ENCODE measurements at regions not wholly inside any gene's neighbourhood (a gene's known extent, or its start where the extent isn't known, plus 50 kb on each side); places are given as distances from the start of the nearest gene placed in this dataset.
"Not testable (repeated sequence)": the region's sequence is repeated elsewhere in the genome, so short reads cannot be mapped to it uniquely, and the experiment has no call there.

- DNase-seq: no peak
Observed at GRCh38 chr2:120641366-120641771, 94.3 kb upstream of the GLI2 start.

GRCh38 chr2:120642646-120643045 is 93.0 kb upstream of the GLI2 start:
- DNase-seq: no peak

- DNase-seq: no peak
Observed at GRCh38 chr2:120646994-120647393, 88.7 kb upstream of the GLI2 start.

GRCh38 chr2:120647487-120647886 is 88.2 kb upstream of the GLI2 start:
- no peak for DNase-seq

DNA sequence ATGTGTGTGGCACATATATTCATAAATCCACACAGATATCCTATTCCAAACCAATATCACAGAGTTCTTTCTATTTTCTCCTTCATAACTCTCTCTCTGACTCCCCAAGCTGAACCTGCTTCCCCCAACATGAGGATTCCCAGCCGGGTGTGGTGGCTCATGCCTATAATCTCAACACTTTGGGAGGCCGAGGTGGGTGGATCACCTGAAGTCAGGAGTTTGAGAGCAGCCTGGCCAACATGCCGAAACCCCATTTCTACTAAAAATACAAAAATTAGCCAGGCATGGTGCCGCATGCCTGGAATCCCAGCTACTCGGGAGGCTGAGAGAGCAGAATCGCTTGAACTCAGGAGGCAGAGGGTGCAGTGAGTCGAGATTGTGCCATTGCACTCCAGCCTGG is 86.3 kb upstream of the GLI2 start:
- not testable (repeated sequence) for DNase-seq

GRCh38 chr2:120650022-120650644 is 85.5 kb upstream of the GLI2 start:
- DNase-seq: no peak

GRCh38 chr2:120651818-120652217 is 83.8 kb upstream of the GLI2 start:
- no peak for DNase-seq

DNA sequence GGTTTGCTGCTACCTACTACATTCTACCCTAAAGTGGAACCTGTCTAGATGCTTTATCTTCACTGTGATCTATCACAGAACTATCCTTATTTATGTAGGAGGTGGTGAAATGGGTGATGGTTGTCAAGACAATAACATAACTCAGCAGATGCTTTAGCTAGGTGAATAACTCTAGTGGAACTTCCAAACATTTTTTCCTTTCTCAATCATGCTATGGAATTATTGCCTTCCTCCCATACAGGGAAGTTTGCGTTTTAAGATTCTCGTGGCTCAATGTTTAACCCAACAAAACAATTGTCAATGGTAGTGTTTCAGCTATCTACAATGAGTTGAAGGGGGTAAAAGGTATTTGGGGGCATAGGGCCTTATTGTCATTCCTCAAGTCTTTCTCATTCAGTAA is 82.6 kb upstream of the GLI2 start:
- DNase-seq: no peak

GRCh38 chr2:120653871-120654270 is 81.8 kb upstream of the GLI2 start:
- no peak for DNase-seq

- DNase-seq: no peak
Observed at GRCh38 chr2:120654381-120655134, 81.1 kb upstream of the GLI2 start.

DNA sequence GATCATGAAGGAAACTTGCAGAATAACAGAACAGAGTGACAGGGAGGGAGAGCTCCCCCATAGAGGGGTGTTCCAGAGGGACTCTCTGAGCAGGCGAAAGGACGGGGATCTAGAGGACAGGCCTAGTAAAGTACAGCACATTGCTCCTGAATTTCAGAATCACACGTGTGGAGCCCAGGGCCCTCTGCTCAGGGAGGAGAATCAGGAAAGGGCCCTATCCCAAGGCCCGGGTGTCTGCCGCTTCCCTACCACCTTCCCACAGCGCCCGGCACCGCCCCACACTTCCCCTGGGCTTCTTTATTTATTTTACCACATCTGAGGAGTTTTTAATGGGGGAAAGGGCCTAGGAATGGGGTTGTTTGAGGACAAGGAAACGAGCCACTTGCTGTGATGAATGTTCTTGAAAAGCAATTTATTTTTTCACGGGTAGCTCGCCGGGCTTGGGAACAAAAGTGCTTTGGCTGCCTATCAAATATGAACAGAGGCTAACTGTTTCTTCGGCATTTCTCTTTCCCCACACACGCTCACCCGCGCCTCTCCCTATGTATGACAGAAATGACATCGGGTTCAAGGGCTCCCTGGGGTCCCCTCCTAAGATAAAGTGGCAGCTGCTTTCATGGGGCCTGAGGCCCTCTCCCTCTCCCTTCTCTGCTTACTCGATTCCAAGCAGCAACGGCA is 79.3 kb upstream of the GLI2 start:
- DNase-seq: no peak

- no peak for DNase-seq
Observed at GRCh38 chr2:120658042-120658769, 77.5 kb upstream of the GLI2 start.

- no peak for DNase-seq
Observed at GRCh38 chr2:120658770-120659158, 76.9 kb upstream of the GLI2 start.

DNA sequence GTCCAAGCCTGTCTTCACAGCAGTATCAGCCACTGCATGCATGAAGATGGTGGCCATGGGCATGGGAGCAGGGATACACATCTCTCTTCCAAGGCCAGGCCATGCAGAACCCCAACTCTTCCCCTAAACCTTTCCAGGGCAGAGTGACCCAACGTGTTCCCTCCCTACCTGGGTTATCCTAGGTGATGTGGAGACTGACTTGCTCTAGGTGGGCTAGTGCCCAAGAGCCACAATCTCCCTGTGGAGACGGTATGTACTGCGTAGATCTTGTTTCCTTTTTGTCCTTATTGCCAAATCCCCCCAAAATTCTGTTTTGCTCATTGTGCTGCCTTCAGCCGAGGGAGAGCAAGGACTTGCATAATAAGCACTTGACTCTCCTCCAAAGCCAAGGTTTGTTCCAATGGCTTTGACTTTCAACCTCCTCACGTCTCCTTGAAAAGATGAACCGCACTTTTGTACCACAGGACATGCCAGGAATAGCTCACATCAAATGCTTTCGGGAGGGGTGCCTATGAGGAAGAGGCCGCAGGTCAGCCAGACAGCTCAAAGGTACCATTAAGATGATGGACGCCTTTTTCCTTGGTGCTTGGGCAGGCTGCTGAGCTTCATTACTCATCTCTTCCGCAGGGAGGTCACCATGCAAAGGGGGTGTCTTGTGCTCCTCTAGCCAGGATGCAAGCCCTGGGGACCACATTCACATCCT is 76.2 kb upstream of the GLI2 start:
- no peak for DNase-seq

GRCh38 chr2:120660056-120660694 is 75.5 kb upstream of the GLI2 start:
- no peak for DNase-seq

- DNase-seq: no peak
Observed at GRCh38 chr2:120660771-120661459, 74.8 kb upstream of the GLI2 start.

GRCh38 chr2:120661551-120661950 is 74.1 kb upstream of the GLI2 start:
- DNase-seq: no peak

DNA sequence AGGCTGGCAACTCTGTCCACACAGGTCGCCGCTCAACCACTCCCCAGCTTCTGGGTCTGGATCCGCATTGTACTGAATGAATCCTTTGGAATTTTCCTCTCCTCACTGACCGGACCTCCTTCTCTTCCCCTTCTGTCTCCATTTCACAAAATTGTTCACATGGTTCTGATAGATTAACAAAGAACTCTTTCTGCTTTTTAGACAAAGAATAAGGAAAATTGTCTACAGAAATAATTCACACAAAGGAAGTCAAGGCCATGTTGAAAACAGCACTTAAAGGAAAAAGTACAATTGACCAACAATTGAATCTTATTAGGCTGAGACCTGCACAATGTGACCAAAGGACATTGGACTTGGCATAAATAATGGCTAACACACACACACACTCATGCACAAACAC is 73.6 kb upstream of the GLI2 start:
- no peak for DNase-seq

GRCh38 chr2:120662746-120663145 is 72.9 kb upstream of the GLI2 start:
- DNase-seq: no peak

DNA sequence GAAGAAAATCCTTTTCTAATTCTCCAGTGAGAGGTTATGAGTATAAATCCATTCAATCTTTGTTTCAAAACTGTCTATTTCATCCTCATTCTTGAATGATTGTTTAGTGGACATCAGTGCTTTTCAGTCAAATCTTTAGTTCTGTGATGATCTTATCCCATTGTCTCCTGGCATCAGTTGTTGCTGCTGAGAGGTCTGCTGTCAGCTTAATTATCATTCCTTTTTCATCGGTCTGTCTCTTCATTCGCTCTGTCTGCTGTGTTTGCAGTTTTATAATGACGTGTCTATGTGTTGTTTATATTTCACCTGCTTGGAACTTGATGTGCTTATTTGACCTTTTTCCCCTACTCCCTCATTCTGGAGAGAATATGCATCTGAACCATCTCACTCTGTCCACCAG is 69.2 kb upstream of the GLI2 start:
- DNase-seq: no peak

- no peak for DNase-seq
Observed at GRCh38 chr2:120667981-120668380, 67.7 kb upstream of the GLI2 start.

Measured in activated naive CD4-positive, alpha-beta T cell (primary cell).